HG03175 (cell line): ENCODE measurements at regions not wholly inside any gene's neighbourhood (a gene's known extent, or its start where the extent isn't known, plus 50 kb on each side); places are given as distances from the start of the nearest gene placed in this dataset.

Source experiments
- ATAC-seq: cut with Tn5 transposase; IDR thresholded peaks from one replicate; pipeline ENCODE4 v1.9.1; 2021; ENCODE audit warnings: mild to moderate bottlenecking, moderate library complexity; ENCODE audit not compliant: unreplicated experiment

GRCh38 chr4:96887857-96888256, 1048.0 kb downstream of the PDHA2 start:
- no peak for ATAC-seq

- ATAC-seq: no peak
Measured at GRCh38 chr4:96894621-96895020, 1054.7 kb downstream of the PDHA2 start.

GRCh38 chr4:96895826-96896225, 1055.9 kb downstream of the PDHA2 start:
- ATAC-seq: no peak

- no peak for ATAC-seq
Measured at GRCh38 chr4:96912716-96913115, 1072.8 kb downstream of the PDHA2 start.

- ATAC-seq: no peak
Measured at GRCh38 chr4:96913441-96914080, 1073.7 kb downstream of the PDHA2 start.

GRCh38 chr4:96916711-96917110, 1076.8 kb downstream of the PDHA2 start:
- no peak for ATAC-seq

GRCh38 chr4:96936886-96937285, 1097.0 kb downstream of the PDHA2 start:
- no peak for ATAC-seq

- ATAC-seq: no peak
Measured at GRCh38 chr4:96946552-96946951, 1106.7 kb downstream of the PDHA2 start.

- no peak for ATAC-seq
Measured at GRCh38 chr4:96952610-96953009, 1112.7 kb downstream of the PDHA2 start.

- no peak for ATAC-seq
Measured at GRCh38 chr4:96955226-96955625, 1115.3 kb downstream of the PDHA2 start.

- no peak for ATAC-seq
Measured at GRCh38 chr4:96955691-96956090, 1115.8 kb downstream of the PDHA2 start.

- no peak for ATAC-seq
Measured at GRCh38 chr4:96969455-96969854, 1129.6 kb downstream of the PDHA2 start.

- ATAC-seq: no peak
Measured at GRCh38 chr4:96972920-96973319, 1133.0 kb downstream of the PDHA2 start.

GRCh38 chr4:96974295-96974694, 1134.4 kb downstream of the PDHA2 start:
- ATAC-seq: no peak

- ATAC-seq: no peak
Measured at GRCh38 chr4:96983830-96984229, 1143.9 kb downstream of the PDHA2 start.

GRCh38 chr4:96986816-96987215, 1146.9 kb downstream of the PDHA2 start:
- no peak for ATAC-seq

- no peak for ATAC-seq
Measured at GRCh38 chr4:96991083-96991482, 1151.2 kb downstream of the PDHA2 start.

GRCh38 chr4:96992443-96992842, 1150.8 kb downstream of the STPG2 start:
- no peak for ATAC-seq

- no peak for ATAC-seq
Measured at GRCh38 chr4:96993560-96993959, 1149.7 kb downstream of the STPG2 start.

- ATAC-seq: no peak
Measured at GRCh38 chr4:97003715-97004114, 1139.6 kb downstream of the STPG2 start.

GRCh38 chr4:97013309-97013708, 1130.0 kb downstream of the STPG2 start:
- ATAC-seq: no peak

GRCh38 chr4:97013711-97014110, 1129.6 kb downstream of the STPG2 start:
- no peak for ATAC-seq

GRCh38 chr4:97015301-97015700, 1128.0 kb downstream of the STPG2 start:
- ATAC-seq: no peak
